Upper lobe of right lung (tissue), 1 donor: ENCODE measurements at regions not wholly inside any gene's neighbourhood (a gene's known extent, or its start where the extent isn't known, plus 50 kb on each side); places are given as distances from the start of the nearest gene placed in this dataset.
"Not testable (repeated sequence)": the region's sequence is repeated elsewhere in the genome, so short reads cannot be mapped to it uniquely, and the experiment has no call there.

ENCODE experiments used
- ATAC-seq: fragments of 200-7000 bp; cut with Tn5 transposase; one replicate; pipeline ENCODE4 v1.9.1; 2020; ENCODE audit warnings: mild to moderate bottlenecking, moderate library complexity
- DNase-seq: peaks from one replicate; pipeline ENCODE4 v3.0.0-alpha.2; 2020
- H3K27ac ChIP-seq: fragments of 200-600 bp; one replicate; pipeline ENCODE4 v1.8.0; 2022
- H3K27me3 ChIP-seq: fragments of 200-600 bp; one replicate; pipeline ENCODE4 v1.8.0; 2022; ENCODE audit warnings: mild to moderate bottlenecking
- H3K36me3 ChIP-seq: fragments of 200-600 bp; one replicate; pipeline ENCODE4 v1.8.0; 2022
- H3K4me1 ChIP-seq: fragments of 200-600 bp; one replicate; pipeline ENCODE4 v1.8.0; 2022
- H3K4me3 ChIP-seq: fragments of 200-600 bp; one replicate; pipeline ENCODE4 v1.8.0; 2022; ENCODE audit warnings: mild to moderate bottlenecking
- H3K9me3 ChIP-seq: fragments of 200-600 bp; one replicate; pipeline ENCODE4 v1.8.0; 2022
- intact Hi-C: fragments of 100-400 bp; cut with DNase I; formaldehyde crosslinking; loops from one replicate; pipeline ENCODE4 v1.11.0; 2022
- TF ChIP-seq, protein P1 (sequence below): fragments of 200-600 bp; IDR thresholded peaks from one replicate; pipeline ENCODE4 v1.8.0; 2022; ENCODE audit warnings: antibody characterized with exemption
- donor health status: DM: no; HTN: yes; CAD: no; lungs with severe emphysema.

DNA sequence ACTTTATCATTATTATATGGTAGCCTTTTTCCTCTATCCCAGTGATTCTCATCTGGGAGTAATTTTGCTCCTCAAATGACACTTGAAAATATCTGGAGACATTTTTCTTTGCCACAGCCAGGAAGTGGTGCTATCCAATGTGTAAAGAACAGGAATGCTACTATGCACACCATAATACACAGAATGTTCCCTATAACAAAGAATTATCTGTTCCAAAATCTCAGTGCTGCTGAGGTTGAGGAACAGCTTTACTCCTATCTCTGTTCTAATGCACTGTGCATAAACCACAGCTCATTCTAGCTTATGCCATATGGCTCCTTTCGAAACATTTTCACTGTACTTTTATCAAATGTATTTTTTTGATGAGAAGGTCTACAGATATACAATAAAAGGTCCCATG lies 1231.2 kb upstream of the CELF4 start:
- TF ChIP-seq, protein P1, sequence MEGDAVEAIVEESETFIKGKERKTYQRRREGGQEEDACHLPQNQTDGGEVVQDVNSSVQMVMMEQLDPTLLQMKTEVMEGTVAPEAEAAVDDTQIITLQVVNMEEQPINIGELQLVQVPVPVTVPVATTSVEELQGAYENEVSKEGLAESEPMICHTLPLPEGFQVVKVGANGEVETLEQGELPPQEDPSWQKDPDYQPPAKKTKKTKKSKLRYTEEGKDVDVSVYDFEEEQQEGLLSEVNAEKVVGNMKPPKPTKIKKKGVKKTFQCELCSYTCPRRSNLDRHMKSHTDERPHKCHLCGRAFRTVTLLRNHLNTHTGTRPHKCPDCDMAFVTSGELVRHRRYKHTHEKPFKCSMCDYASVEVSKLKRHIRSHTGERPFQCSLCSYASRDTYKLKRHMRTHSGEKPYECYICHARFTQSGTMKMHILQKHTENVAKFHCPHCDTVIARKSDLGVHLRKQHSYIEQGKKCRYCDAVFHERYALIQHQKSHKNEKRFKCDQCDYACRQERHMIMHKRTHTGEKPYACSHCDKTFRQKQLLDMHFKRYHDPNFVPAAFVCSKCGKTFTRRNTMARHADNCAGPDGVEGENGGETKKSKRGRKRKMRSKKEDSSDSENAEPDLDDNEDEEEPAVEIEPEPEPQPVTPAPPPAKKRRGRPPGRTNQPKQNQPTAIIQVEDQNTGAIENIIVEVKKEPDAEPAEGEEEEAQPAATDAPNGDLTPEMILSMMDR, result no peak
- H3K36me3 ChIP-seq, result no peaks in the 10 kb centered on the region
- no peak for DNase-seq
- no peak overlapping the region for H3K4me3 ChIP-seq
- H3K27ac ChIP-seq, result no peak overlapping the region
- no peak for ATAC-seq
- H3K27me3 ChIP-seq, result no peaks in the 10 kb centered on the region
- no peaks in the 10 kb centered on the region for H3K9me3 ChIP-seq
- no peaks in the 10 kb centered on the region for H3K4me1 ChIP-seq
- intact Hi-C loops, result no loop called here

DNA sequence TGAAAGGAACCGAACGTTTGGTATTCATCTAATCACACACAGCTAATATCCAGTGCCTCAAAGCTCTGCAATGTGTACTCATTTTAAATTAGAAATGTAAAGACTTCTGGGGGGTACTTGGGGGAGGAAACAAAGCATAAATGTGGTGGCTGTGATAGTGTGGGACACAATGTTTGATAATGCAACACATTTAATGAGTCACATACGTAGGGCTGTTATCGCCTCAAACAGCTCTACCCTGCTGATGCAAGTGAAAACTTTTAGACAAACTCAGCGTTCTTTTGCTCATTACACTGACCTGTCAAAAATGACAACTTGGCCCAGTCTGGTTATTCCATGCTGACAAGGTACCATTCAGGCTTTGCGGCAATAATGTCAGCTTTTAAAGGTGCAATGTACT lies 1227.1 kb upstream of the CELF4 start:
- Histone ChIP-seq H3K27me3 (no peaks in the 10 kb centered on the region), H3K27ac (no peak overlapping the region), H3K9me3 (no peaks in the 10 kb centered on the region), H3K36me3 (no peaks in the 10 kb centered on the region), H3K4me1 (no peaks in the 10 kb centered on the region), H3K4me3 (no peak overlapping the region)
- TF ChIP-seq, protein P1, result no peak
- no peak for DNase-seq
- no peak for ATAC-seq
- intact Hi-C loops, result no loop called here

DNA sequence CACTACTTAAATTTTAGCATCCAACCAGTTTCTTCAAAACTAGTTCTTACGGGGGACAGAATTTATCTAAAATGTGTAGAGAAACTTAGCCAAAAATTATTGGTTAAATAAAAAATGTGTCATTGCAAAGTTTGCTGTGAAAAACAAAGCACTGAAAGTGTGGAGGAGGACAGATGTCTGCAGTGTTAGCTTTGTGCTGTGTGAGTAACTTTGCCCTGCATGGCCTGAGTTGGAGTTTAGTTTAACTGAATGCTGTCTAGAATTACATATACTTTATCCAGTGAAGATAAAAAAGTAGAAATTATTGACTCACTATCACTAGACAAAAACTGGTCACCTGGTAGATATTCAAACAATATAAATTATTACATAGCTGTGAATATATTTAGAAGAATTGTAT lies 1225.2 kb upstream of the CELF4 start:
- ATAC-seq, result no peak
- DNase-seq, result no peak
- H3K4me1 ChIP-seq, result no peaks in the 10 kb centered on the region
- H3K27me3 ChIP-seq, result no peaks in the 10 kb centered on the region
- TF ChIP-seq, protein P1, result no peak
- H3K9me3 ChIP-seq, result no peaks in the 10 kb centered on the region
- H3K4me3 ChIP-seq, result no peak overlapping the region
- no peak overlapping the region for H3K27ac ChIP-seq
- H3K36me3 ChIP-seq, result no peaks in the 10 kb centered on the region
- intact Hi-C loops, result no loop called here

DNA sequence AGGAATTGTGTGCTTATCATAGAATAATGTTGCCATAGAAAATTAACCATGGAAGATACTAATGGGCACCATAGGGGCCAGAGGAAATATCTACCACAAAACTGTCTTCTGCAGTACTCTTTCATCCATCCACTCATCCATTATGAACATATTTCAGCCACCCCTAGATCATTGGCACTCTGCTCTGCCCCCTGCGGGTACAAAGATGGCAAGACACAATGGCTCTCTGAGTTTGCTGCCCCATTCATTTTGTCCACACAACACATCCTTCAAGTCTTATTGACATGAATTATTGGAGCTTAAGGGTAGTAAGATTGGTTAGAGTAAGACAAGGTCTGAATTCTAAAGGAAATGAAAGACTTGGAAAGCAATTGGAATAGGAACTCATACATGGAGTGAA lies 1224.7 kb upstream of the CELF4 start:
- TF ChIP-seq, protein P1, result no peak
- intact Hi-C loops, result no loop called here
- Histone ChIP-seq H3K27ac (no peak overlapping the region), H3K36me3 (no peaks in the 10 kb centered on the region), H3K27me3 (no peaks in the 10 kb centered on the region), H3K4me3 (no peak overlapping the region), H3K9me3 (no peaks in the 10 kb centered on the region), H3K4me1 (no peaks in the 10 kb centered on the region)
- DNase-seq (no peak), ATAC-seq (no peak)

DNA sequence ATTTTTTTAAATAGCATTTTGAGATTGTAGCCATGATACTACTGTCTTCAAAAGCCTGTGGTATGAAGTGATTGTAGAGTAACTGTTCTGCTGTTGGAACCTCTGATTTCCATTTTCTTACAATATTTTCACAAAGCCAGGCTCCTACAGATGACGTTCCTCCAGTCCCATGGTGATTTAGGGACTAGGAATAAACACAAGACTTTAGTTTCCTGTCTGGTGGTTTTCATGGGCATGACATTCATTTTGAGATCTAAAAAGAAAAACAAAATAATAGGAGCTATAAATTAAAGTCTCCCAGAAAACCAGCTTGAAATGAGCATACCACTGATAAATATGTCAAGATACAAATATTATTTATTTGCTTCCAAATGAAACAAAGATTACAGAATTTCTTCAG lies 1223.5 kb upstream of the CELF4 start:
- ATAC-seq (no peak), DNase-seq (no peak)
- H3K9me3 ChIP-seq, result no peaks in the 10 kb centered on the region
- no peaks in the 10 kb centered on the region for H3K36me3 ChIP-seq
- TF ChIP-seq, protein P1, result no peak
- intact Hi-C loops, result no loop called here
- H3K27ac ChIP-seq, result no peak overlapping the region
- H3K4me3 ChIP-seq, result no peak overlapping the region
- H3K27me3 ChIP-seq, result no peaks in the 10 kb centered on the region
- H3K4me1 ChIP-seq, result no peaks in the 10 kb centered on the region

DNA sequence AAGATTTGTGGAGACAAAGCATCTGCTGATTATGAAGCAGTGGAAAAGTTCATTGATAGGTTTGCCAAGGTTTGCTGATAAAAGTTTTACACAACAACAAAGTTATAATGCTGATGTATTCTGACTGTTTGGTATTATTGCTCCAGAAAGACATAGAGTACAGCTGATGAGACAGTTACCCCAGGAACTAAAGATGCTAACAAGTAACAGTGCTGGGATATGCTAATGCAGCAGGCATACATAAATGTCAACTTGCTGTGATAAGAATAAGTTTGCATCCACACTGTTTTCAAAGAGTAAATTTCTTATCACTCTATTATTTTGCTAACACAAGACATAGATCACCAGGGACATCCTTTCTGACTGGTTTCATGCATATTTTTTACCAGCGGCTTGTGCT lies 1221.3 kb upstream of the CELF4 start:
- H3K9me3 ChIP-seq, result no peaks in the 10 kb centered on the region
- intact Hi-C loops, result no loop called here
- H3K4me1 ChIP-seq, result no peaks in the 10 kb centered on the region
- no peak overlapping the region for H3K4me3 ChIP-seq
- H3K27ac ChIP-seq, result no peak overlapping the region
- H3K27me3 ChIP-seq, result no peaks in the 10 kb centered on the region
- TF ChIP-seq, protein P1, result no peak
- DNase-seq (no peak), ATAC-seq (no peak)
- H3K36me3 ChIP-seq, result no peaks in the 10 kb centered on the region

DNA sequence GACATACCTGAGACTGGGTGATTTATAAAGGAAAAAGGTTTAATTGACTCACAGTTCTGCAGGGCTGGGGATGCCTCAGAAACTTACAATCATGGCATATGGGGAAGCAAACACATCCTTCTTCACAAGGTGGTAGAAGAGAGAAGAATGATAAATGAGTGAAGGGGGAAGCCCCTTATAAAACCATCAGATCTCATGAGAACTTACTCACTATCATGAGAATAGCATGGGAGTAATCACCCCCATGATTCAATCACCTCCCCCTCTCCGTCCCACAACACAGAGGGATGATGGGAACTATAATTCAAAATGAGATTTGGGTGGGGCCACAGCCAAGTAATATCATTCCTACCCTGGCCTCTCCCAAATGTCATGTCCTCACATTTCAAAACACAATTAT lies 1206.0 kb upstream of the CELF4 start:
- H3K4me3 ChIP-seq, H3K9me3 ChIP-seq, intact Hi-C loops, H3K27me3 ChIP-seq, ATAC-seq, H3K27ac ChIP-seq, H3K36me3 ChIP-seq, H3K4me1 ChIP-seq, DNase-seq: not testable (repeated sequence)
